GM19023 (cell line): ENCODE measurements at regions not wholly inside any gene's neighbourhood (a gene's known extent, or its start where the extent isn't known, plus 50 kb on each side); places are given as distances from the start of the nearest gene placed in this dataset.
A peak's percentile ranks its signal among the peaks of the same experiment; 100 is the strongest.

Experiments used
- ATAC-seq: cut with Tn5 transposase; IDR thresholded peaks from one replicate; pipeline ENCODE4 v1.9.1; 2021; ENCODE audit warnings: mild to moderate bottlenecking, moderate library complexity; ENCODE audit not compliant: unreplicated experiment

DNA sequence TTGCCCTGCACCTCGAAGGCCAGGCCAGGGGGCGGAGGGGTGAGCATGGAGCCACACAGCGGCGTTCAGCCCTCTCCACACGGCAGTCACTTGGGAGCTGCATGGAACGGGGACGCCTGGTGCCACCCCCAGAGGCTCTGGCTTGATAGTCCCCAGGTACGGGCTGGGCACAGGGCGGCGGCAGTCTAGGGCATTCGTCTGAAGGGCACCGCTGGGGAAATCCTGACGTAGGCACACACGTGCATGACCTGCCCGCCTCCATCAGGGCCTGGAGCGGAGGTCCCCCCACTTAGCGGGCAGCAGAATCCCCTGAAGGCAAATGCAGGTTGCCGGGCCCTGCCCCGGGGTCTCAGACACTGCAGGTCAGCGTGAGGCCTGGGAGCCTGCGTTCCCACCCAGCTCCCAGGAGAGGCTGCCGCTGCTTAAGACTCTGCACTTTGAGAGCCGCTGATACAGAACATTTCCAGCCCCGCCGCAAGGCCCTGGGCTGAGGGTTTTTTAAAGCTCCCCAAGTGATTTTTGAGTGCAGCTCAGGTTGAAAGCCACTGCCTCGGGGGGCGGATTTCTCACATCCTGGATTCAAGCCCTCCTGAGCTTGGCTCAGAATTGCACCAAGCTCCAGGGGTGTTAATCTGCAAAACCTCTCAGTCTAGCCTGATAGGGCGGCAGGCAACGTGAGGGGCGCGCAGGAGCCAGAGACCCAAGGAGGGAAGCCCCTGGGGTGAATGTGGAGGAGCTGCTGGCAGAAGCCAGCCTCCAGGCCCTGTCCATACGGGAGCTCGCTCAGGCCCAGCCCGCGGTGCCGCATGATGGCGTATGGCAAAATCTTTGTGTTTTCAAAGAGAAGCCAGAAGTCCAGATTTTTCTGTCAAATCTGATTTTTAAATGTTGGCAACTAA is 182.3 kb upstream of the GSE1 start:
- no peak for ATAC-seq

DNA sequence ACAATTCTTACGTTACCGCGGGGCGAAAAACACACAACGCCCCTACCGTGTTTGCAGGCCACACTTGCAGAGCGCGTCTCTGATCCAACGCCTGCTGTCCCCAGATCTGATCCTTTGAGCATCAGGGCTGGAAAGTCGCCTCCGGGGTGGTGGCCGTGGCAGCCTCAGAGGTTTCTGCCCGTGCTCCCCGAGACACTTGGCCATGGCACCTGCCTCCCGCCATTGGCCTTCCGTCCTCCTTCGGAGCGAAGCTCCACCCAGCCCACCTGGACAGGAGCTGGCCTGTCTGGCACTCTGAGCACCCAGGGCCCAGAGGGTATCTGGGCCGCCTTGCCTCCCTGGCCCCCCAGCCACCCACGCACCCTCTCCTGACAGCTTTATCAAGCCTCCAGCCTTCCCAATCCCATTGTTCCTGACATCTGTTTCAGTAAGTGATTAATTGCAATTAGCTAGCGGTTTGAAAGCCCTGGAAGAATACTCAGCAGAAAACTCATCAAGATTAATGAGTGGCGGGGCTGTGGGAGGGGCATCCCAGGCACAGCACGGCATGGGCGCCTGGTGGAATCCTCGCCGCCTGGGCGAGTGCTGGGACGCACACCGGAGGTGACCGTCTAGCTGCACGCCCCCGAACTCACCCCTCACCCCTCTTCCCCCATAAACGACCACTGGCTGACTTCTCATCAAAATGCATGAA is 181.5 kb upstream of the GSE1 start:
- no peak for ATAC-seq

GRCh38 chr16:85432606-85433005 is 180.5 kb upstream of the GSE1 start:
- ATAC-seq: no peak

GRCh38 chr16:85433477-85433876 is 179.6 kb upstream of the GSE1 start:
- no peak for ATAC-seq

GRCh38 chr16:85435286-85435685 is 177.8 kb upstream of the GSE1 start:
- no peak for ATAC-seq

GRCh38 chr16:85435700-85436099 is 177.4 kb upstream of the GSE1 start:
- no peak for ATAC-seq

DNA sequence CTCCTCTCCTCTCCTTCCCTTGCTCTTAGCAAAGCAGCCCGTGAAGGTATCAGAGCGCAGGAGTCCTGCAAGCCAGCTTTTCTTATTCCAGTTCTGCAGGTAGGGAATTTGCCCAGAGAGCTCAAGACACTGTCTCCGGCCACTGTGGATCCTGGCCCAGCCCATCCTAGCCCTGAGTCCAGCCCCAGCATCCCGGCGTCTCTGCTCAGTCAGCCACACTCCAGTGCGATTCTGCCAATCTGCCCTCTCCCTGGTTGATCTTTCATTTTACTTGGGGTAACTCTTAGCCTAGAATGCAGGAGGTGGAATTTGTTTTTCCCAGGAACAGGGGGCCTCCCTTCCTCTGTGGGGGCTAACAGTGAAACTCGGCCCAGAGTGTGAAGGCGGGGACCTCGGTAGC is 176.9 kb upstream of the GSE1 start:
- ATAC-seq: no peak

DNA sequence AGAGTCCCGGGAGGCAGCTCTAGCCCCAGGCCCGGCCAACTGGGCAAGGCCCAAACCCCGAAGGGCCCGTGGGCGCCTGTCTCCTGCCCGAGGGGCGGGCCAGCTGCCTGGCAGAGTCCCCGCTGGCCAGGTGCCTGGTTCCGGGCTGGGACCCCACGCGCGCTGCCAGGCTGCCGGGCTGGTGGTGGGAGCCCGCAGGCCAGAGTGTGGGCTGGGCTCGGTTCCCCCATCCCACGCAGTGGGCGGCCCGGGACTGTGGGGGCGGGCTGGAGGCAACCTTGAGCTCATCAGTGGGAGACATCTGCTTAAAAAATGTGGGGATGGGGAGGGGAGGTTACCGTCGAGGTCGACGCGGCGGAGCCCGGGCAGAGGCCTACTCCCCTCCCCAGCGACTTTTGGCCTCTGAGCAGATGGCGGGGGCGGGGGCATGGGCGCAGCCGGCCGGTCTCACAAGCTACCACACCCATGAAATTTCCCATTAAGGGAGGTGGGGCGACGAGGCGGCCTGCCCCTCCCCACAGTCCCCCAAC is 176.4 kb upstream of the GSE1 start:
- ATAC-seq: no peak

- ATAC-seq: no peak
Observed at GRCh38 chr16:85437166-85438052, 175.7 kb upstream of the GSE1 start.

DNA sequence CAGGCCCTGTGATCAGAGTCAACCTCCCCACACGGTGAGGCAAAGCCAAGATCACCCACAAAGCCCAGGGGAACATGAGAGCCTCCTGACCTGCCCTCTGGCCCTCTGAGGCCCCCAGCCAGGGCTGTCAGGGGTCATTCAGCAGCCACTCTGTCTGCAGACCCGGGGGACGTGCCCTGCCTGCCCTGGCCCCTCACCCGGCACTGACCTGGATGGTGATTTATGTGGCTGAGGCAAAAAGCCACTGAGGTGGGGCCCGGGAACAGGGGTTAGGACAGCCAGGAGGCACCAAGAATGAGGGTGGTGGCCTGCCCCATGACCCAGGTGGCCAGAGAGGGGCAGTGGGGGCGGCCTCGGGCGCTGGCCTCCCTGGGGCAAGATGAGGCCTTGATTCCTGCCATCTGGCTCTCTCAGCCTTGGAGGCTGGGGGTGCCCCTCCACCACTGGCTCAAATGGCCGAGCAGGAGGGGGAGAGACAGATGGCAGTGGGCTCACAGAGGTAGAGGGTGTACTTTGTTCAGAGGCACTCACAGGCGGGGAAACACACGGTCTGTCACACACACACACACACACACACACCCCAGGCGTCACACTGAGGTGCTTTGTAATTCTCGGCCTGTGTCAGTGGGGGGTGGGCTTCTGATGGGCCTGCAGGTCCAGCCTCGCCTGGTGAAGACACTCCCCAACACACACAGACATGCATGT is 174.0 kb upstream of the GSE1 start:
- ATAC-seq: no peak

DNA sequence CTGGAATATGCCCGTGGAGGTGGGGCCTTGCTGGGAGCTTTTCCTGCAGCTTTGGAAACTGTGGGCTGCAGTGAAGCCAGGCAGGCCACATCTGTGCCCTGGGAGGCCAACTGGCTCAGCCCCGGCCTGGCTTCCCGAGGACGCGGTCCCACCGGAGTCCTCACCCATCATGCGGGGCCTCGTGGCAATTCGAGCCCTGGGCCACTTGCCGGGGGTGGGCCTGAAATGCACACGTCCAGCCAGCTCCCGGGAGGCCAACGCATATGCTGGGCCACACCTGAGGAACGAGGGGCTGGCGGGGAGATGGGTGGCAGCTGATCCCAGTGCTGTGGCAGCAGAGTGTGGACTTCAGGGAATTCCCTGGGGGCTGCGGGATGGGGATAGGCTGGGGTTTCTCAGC is 172.4 kb upstream of the GSE1 start:
- ATAC-seq: no peak

DNA sequence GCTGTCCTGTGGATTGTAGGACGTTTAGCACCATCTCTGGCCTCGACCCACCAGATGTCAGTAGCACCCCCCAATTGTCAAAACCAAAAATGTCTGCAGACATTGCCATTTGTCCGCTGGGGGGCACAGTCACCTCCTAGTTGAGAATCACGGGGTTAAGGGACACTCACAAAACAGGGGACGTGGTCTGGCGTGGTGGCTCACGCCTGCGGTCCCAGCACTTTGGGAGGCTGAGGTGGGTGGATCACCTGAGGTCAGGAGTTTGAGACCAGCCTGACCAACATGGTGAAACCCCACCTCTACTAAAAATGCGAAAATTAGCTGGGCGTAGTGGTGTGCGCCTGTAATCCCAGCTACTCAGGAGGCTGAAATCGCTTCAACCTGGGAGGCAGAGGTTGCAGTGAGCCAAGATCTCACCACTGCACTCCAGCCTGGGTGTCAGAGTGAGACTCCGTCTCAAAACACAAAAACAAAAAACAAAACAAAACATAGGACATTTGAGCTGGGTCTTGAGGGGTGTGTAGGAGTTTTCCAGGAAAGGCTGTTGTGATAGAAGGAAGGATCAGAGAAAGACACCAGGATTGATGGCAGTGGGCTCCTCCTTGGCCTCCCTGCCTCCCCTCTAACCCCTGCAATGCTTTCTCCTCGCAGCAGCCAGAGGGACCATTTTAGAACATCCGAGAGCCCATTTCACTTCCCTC is 171.8 kb upstream of the GSE1 start:
- no peak for ATAC-seq

DNA sequence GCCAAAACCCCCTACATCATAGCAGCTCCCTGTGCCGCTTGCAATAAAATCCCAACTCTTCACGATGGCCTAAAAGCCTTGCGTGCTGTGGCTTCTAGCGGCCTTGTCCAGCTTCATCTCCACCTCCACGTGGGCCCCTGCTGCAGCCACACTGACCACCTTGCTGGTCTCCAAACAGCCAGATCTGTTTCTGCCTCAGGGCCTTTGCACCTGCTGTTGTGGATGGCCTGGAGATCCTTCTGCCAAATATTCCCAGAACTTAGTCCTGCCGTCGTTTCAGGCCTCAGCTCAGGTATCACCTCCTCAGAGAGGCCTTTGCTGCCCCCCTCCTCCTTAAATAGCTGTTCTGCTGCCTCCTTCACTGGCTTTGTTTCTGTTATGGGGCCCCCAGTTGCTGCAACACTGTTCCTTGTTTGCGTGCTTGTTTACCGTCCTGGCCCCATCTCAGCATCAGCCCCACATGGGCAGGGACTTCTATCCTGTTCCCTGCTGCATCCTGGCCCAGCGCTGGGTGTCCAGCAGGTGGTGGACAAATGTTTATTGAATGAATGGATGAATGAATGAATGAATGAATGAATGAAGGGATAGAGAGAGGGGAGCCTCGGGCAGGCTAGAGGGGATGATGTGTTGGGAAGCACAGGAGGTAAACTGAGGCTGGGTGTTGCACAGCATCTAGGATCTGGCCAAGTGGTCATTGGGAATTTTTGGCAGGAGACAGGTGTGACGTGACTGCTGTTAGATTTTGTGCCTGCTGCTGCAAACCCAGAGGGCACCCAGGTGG is 171.0 kb upstream of the GSE1 start:
- no peak for ATAC-seq

GRCh38 chr16:85443116-85443515 is 170.0 kb upstream of the GSE1 start:
- ATAC-seq: no peak

GRCh38 chr16:85443531-85443930 is 169.6 kb upstream of the GSE1 start:
- no peak for ATAC-seq

DNA sequence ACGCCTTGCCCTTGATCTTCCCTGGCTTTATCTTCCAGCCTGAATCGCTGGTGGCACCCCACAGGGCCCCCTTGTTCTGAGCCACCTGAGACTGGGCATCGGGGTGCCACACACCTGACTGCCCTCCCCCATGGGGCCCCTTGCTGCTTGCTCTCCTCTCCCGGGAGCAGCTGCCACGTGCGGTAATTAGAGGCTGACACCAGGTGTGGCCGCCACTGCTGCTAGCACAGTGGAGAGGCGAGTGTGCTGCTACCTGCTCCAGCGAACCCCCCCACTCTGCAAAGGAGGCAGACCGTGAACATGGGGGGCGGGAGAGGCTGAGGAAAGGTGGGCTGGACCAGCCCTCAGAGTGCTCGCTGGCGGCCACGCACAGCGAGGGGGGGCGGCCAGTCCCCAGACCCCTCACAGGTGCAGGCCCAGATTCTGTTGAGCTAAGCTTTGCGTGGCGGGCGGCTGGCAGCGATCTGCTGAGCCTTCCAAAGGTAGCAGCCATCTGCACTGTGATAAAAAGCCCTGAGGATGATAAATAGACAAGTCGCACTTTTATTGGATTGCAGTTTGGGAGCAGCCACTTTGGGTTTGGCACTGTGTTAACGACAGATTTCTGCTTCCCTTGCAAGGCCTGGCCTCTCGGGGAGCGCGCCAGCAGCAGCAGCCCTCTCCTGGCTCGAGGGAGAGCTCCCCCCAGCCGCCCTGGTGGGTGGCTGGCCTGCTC is 167.9 kb upstream of the GSE1 start:
- no peak for ATAC-seq

DNA sequence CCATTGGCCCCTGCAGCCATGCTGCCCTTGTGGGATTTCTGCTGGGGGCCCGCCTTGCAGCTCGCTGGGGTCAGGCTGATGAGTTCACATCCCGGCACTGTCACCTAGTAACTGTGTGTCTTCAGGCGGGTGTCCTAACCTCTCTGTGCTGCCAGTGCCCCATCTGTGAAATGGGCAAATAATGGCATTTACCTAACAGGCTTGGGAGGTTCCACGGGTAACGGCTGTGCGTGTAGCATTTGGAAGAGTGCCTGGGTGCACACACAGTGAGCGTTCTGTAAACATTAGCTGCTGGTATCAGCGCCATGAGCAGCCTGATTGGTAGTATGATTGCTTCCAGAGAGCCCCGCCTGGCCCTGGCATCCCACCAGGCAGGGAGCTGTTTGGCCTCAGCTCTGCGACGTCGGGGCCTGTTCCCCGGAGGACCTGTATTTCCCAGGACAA is 167.3 kb upstream of the GSE1 start:
- no peak for ATAC-seq

DNA sequence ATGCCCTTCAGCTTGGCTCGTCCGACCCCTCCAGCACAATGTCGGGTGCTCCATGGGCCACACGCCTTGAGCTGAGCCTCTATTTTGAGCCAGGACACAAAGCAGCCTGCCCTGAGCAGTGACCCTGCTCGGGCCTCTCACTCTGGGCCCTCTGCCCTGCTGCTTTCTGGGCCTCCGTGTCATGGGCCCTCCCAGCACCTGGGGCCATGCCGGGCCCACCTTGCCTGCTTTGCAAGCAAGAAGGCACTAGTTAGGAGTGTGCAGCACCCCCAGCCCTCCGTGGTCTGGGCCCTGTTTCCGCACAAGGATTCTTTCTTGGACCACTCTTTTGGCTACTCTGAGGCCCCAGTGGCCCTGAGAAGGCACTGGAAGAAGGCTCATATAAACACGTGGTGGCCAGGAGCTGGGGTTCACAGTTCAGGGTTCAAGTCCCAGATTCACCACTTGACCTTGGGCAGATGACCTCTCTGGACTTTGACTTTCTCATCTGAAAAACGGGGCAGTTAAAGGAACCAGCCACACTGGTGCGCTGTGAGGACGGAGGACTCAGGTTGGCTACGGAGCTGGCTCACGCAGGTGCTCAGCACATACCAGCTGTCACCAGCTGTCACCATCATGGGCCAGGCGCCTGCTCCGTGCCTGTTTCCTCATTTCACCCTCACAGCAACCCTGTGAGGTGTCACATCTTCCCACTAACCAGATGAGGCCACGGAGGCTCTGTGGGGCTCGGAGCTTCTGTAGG is 166.0 kb upstream of the GSE1 start:
- ATAC-seq: peak; percentile 60
